NOMO-1 (cell line): ENCODE measurements at regions not wholly inside any gene's neighbourhood (a gene's known extent, or its start where the extent isn't known, plus 50 kb on each side); places are given as distances from the start of the nearest gene placed in this dataset.

ENCODE experiments used
- DNase-seq, 2 experiments: peaks; one replicate each; lab custom pipeline; 2025; ENCODE audit not compliant: unreplicated experiment in 2 of 2; lab: John Stamatoyannopoulos, UW

GRCh38 chr3:9301091-9301490 lies 51.6 kb upstream of the SRGAP3 start:
- peak in 1 of 2 experiments; percentile 3 for DNase-seq

GRCh38 chr3:9301798-9302197 lies 52.4 kb upstream of the SRGAP3 start:
- DNase-seq = no peak

- DNase-seq = peak; percentile 58 to 69
Measured at GRCh38 chr3:9302425-9303181, 53.2 kb upstream of the SRGAP3 start.

DNA sequence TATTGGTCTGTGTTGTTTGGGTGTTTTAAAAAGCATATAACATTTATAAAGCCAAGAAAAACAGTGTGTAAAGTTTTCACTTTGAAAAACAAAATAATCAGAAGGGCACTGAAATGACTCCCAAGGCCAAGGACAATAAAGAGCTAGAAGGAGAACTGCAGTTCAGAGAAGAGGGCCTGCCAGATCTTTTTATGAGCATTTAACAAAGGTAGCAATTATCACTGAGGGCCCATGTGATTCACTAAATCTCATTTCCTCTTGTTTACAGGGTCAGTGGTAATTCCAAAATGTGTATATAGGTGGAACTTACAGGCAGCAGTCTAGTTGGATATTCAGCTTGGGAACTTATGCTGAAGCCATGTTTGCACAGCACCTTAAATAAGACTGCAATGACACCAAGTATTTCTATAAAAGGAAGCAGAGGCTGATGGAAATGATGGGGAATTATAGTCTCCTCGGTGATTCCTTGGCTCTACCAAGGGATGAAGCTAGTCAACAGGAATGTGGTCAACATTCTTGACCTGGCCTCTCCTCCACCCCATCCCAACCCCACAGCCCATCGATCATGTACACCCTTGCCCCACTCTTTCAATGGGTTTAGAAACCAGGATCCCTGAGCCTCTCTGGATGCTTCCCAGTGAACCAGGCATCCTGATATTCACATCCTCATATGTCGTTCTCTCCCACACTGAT lies 54.4 kb upstream of the THUMPD3 start:
- no peak for DNase-seq

GRCh38 chr3:9310043-9310442 lies 52.8 kb upstream of the THUMPD3 start:
- no peak for DNase-seq

- DNase-seq = no peak
Measured at GRCh38 chr3:9311228-9311627, 51.6 kb upstream of the THUMPD3 start.
